ENCODE measurements at regions not wholly inside any gene's neighbourhood (a gene's known extent, or its start where the extent isn't known, plus 50 kb on each side); places are given as distances from the start of the nearest gene placed in this dataset.

GRCh38 chr9:99300603-99301002, 78.5 kb downstream of the SEC61B start:
- Histone ChIP-seq H3K27ac (ENCODE audit: low read length) (no peak overlapping the region), H3K9me3 (ENCODE audit: control insufficient read depth, low read depth, low read length) (no peaks in the 10 kb centered on the region), H3K4me1 (ENCODE audit: control insufficient read depth, insufficient read depth, low read length) (no peaks in the 10 kb centered on the region), H3K27me3 (ENCODE audit: control insufficient read depth, insufficient read depth, low read length) (peaks cover 13% of the 10 kb centered on the region), H3K4me3 (ENCODE audit: low read length) (no peak overlapping the region), H3K36me3 (ENCODE audit: control insufficient read depth, insufficient read depth, low read length) (no peaks in the 10 kb centered on the region)
- DNase-seq, result no peak
- no CpG with 5 or more reads among the region's 3 CpGs for WGBS (ENCODE audit: insufficient coverage, low lambda C conversion rate)

GRCh38 chr9:99303177-99303576, 81.1 kb downstream of the SEC61B start:
- no peaks in the 10 kb centered on the region for H3K36me3 ChIP-seq (ENCODE audit: control insufficient read depth, insufficient read depth, low read length)
- no peaks in the 10 kb centered on the region for H3K4me1 ChIP-seq (ENCODE audit: control insufficient read depth, insufficient read depth, low read length)
- WGBS (ENCODE audit: insufficient coverage, low lambda C conversion rate), result no CpG with 5 or more reads among the region's 6 CpGs
- H3K4me3 ChIP-seq (ENCODE audit: low read length), result no peak overlapping the region
- H3K27me3 ChIP-seq (ENCODE audit: control insufficient read depth, insufficient read depth, low read length), result peaks cover 4% of the 10 kb centered on the region
- no peak for DNase-seq
- no peak overlapping the region for H3K27ac ChIP-seq (ENCODE audit: low read length)
- H3K9me3 ChIP-seq (ENCODE audit: control insufficient read depth, low read depth, low read length), result no peaks in the 10 kb centered on the region

DNA sequence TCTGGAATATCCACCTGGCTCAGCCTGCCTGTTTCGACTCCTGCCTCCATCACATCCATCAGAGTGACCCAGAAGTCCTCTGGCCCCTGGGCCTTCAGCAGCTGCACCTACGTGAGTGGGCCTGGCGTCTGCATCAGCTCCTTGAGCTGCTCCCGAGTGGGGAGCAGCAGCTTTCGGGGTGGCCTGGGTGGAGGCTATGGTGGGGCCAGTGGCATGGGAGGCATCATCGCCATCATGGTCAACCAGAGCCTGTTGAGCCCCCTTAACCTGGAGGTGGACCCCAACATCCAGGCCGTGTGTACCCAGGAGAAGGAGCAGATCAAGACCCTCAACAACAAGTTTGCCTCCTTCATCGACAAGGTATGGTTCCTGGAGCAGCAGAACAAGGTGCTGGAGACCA, 83.0 kb downstream of the SEC61B start:
- Histone ChIP-seq H3K27me3 (ENCODE audit: control insufficient read depth, insufficient read depth, low read length) (no peaks in the 10 kb centered on the region), H3K27ac (ENCODE audit: low read length) (no peak overlapping the region), H3K4me1 (ENCODE audit: control insufficient read depth, insufficient read depth, low read length) (no peaks in the 10 kb centered on the region), H3K36me3 (ENCODE audit: control insufficient read depth, insufficient read depth, low read length) (no peaks in the 10 kb centered on the region), H3K4me3 (ENCODE audit: low read length) (no peak overlapping the region), H3K9me3 (ENCODE audit: control insufficient read depth, low read depth, low read length) (no peaks in the 10 kb centered on the region)
- no CpG with 5 or more reads among the region's 8 CpGs for WGBS (ENCODE audit: insufficient coverage, low lambda C conversion rate)
- no peak for DNase-seq

GRCh38 chr9:99305820-99306811, 84.0 kb downstream of the SEC61B start:
- DNase-seq, result no peak
- no peaks in the 10 kb centered on the region for H3K4me1 ChIP-seq (ENCODE audit: control insufficient read depth, insufficient read depth, low read length)
- H3K27ac ChIP-seq (ENCODE audit: low read length), result no peak overlapping the region
- no peaks in the 10 kb centered on the region for H3K36me3 ChIP-seq (ENCODE audit: control insufficient read depth, insufficient read depth, low read length)
- H3K27me3 ChIP-seq (ENCODE audit: control insufficient read depth, insufficient read depth, low read length), result no peaks in the 10 kb centered on the region
- no peak overlapping the region for H3K4me3 ChIP-seq (ENCODE audit: low read length)
- no peaks in the 10 kb centered on the region for H3K9me3 ChIP-seq (ENCODE audit: control insufficient read depth, low read depth, low read length)
- WGBS (ENCODE audit: insufficient coverage, low lambda C conversion rate), result no CpG with 5 or more reads among the region's 41 CpGs

DNA sequence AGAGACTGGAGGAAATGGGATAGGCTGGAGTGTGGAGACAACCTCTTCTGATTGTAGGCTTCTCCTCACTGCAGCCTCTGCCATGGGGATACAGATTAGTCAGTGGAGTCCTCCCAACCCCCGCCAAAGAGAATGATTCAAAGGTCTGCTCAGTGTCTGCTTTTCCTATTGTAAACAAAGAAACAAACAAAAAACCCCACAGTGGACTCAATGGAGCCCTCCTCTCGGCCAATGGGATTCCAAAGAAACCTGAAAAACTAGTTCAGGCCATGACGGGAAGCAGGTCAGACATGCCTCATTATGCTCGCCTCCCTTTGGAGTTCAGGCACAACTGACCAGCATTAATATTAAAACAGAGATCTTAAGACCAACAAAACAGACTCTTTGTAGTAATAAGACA, 85.8 kb downstream of the SEC61B start:
- no peak overlapping the region for H3K27ac ChIP-seq (ENCODE audit: low read length)
- H3K36me3 ChIP-seq (ENCODE audit: control insufficient read depth, insufficient read depth, low read length), result no peaks in the 10 kb centered on the region
- H3K4me1 ChIP-seq (ENCODE audit: control insufficient read depth, insufficient read depth, low read length), result no peaks in the 10 kb centered on the region
- no peak overlapping the region for H3K4me3 ChIP-seq (ENCODE audit: low read length)
- WGBS (ENCODE audit: insufficient coverage, low lambda C conversion rate), result no CpG with 5 or more reads among the region's 4 CpGs
- no peaks in the 10 kb centered on the region for H3K27me3 ChIP-seq (ENCODE audit: control insufficient read depth, insufficient read depth, low read length)
- no peaks in the 10 kb centered on the region for H3K9me3 ChIP-seq (ENCODE audit: control insufficient read depth, low read depth, low read length)
- no peak for DNase-seq

- DNase-seq, result no peak
- WGBS (ENCODE audit: insufficient coverage, low lambda C conversion rate), result 100% methylated on average over 2 of the region's 7 CpGs
Observed at GRCh38 chr9:99309141-99309939, 87.3 kb downstream of the SEC61B start.

GRCh38 chr9:99312736-99313135, 90.7 kb downstream of the SEC61B start:
- no peaks in the 10 kb centered on the region for H3K9me3 ChIP-seq (ENCODE audit: control insufficient read depth, low read depth, low read length)
- no peaks in the 10 kb centered on the region for H3K36me3 ChIP-seq (ENCODE audit: control insufficient read depth, insufficient read depth, low read length)
- H3K4me1 ChIP-seq (ENCODE audit: control insufficient read depth, insufficient read depth, low read length), result no peaks in the 10 kb centered on the region
- peaks cover 3% of the 10 kb centered on the region for H3K27me3 ChIP-seq (ENCODE audit: control insufficient read depth, insufficient read depth, low read length)
- H3K4me3 ChIP-seq (ENCODE audit: low read length), result no peak overlapping the region
- no peak overlapping the region for H3K27ac ChIP-seq (ENCODE audit: low read length)
- DNase-seq, result no peak
- WGBS (ENCODE audit: insufficient coverage, low lambda C conversion rate), result 60% methylated on average over 1 of the region's 2 CpGs

More at GRCh38 chr9:99309141-99309939, 87.3 kb downstream of the SEC61B start:
- H3K4me3 ChIP-seq (ENCODE audit: low read length), result no peak overlapping the region
- no peak overlapping the region for H3K27ac ChIP-seq (ENCODE audit: low read length)
- no peaks in the 10 kb centered on the region for H3K36me3 ChIP-seq (ENCODE audit: control insufficient read depth, insufficient read depth, low read length)
- no peaks in the 10 kb centered on the region for H3K27me3 ChIP-seq (ENCODE audit: control insufficient read depth, insufficient read depth, low read length)
- no peaks in the 10 kb centered on the region for H3K4me1 ChIP-seq (ENCODE audit: control insufficient read depth, insufficient read depth, low read length)
- no peaks in the 10 kb centered on the region for H3K9me3 ChIP-seq (ENCODE audit: control insufficient read depth, low read depth, low read length)

GRCh38 chr9:99319048-99319447, 97.0 kb downstream of the SEC61B start:
- no CpG with 5 or more reads among the region's 1 CpG for WGBS (ENCODE audit: insufficient coverage, low lambda C conversion rate)
- no peaks in the 10 kb centered on the region for H3K9me3 ChIP-seq (ENCODE audit: control insufficient read depth, low read depth, low read length)
- H3K27ac ChIP-seq (ENCODE audit: low read length), result no peak overlapping the region
- DNase-seq, result no peak
- no peaks in the 10 kb centered on the region for H3K36me3 ChIP-seq (ENCODE audit: control insufficient read depth, insufficient read depth, low read length)
- no peaks in the 10 kb centered on the region for H3K4me1 ChIP-seq (ENCODE audit: control insufficient read depth, insufficient read depth, low read length)
- H3K27me3 ChIP-seq (ENCODE audit: control insufficient read depth, insufficient read depth, low read length), result peaks cover 3% of the 10 kb centered on the region
- H3K4me3 ChIP-seq (ENCODE audit: low read length), result no peak overlapping the region

DNA sequence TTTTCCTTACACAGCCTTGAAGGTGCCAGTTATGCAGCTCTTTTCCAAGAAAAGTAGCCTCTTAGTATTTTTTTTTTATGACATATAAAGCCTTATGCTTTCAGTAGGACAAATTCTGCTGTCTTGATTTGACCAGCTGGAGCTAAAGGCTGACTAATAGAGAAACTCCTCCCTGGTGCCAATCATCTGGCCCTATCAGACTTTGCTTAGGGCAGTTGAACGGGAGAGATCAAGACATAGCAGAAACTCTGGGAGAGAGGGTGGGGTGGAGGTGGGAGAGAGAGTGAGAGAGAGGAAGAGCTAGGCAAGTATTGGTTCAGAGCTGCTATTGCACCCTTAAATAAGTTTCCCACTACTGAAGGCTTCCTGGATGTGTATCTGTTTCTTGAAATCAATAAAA, 100.2 kb downstream of the SEC61B start:
- WGBS (ENCODE audit: insufficient coverage, low lambda C conversion rate), result no CpG with 5 or more reads among the region's 1 CpG
- DNase-seq, result no peak

GRCh38 chr9:99326112-99326916, 104.2 kb downstream of the SEC61B start:
- no peak for DNase-seq
- H3K9me3 ChIP-seq (ENCODE audit: control insufficient read depth, low read depth, low read length), result no peaks in the 10 kb centered on the region
- H3K4me1 ChIP-seq (ENCODE audit: control insufficient read depth, insufficient read depth, low read length), result no peaks in the 10 kb centered on the region
- no peaks in the 10 kb centered on the region for H3K27me3 ChIP-seq (ENCODE audit: control insufficient read depth, insufficient read depth, low read length)
- H3K27ac ChIP-seq (ENCODE audit: low read length), result no peak overlapping the region
- 81% methylated on average over 3 of the region's 5 CpGs for WGBS (ENCODE audit: insufficient coverage, low lambda C conversion rate)
- H3K4me3 ChIP-seq (ENCODE audit: low read length), result no peak overlapping the region
- H3K36me3 ChIP-seq (ENCODE audit: control insufficient read depth, insufficient read depth, low read length), result no peaks in the 10 kb centered on the region

More for the DNA sequence above, 100.2 kb downstream of the SEC61B start:
- H3K36me3 ChIP-seq (ENCODE audit: control insufficient read depth, insufficient read depth, low read length), result no peaks in the 10 kb centered on the region
- H3K4me1 ChIP-seq (ENCODE audit: control insufficient read depth, insufficient read depth, low read length), result no peaks in the 10 kb centered on the region
- H3K27ac ChIP-seq (ENCODE audit: low read length), result no peak overlapping the region
- H3K9me3 ChIP-seq (ENCODE audit: control insufficient read depth, low read depth, low read length), result no peaks in the 10 kb centered on the region
- H3K27me3 ChIP-seq (ENCODE audit: control insufficient read depth, insufficient read depth, low read length), result peaks cover 3% of the 10 kb centered on the region
- H3K4me3 ChIP-seq (ENCODE audit: low read length), result no peak overlapping the region
